ENCODE measurements at regions not wholly inside any gene's neighbourhood (a gene's known extent, or its start where the extent isn't known, plus 50 kb on each side); places are given as distances from the start of the nearest gene placed in this dataset.

GRCh38 chr5:29077451-29077850 lies 2039.1 kb upstream of the CDH9 start:
- TF ChIP-seq CTCF (IDR thresholded peaks at IDR 0.05) (no peak), POLR2A (IDR thresholded peaks at IDR 0.05) (no peak), EP300 (IDR thresholded peaks at IDR 0.05) (no peak)

Measured in ovary (tissue), 3 donors.